ENCODE measurements at regions not wholly inside any gene's neighbourhood (a gene's known extent, or its start where the extent isn't known, plus 50 kb on each side); places are given as distances from the start of the nearest gene placed in this dataset.

- TF ChIP-seq CTCF (conservative IDR thresholded peaks at IDR 0.05 in 1 of 2, IDR thresholded peaks at IDR 0.05 in 1 of 2; ENCODE audit: low read depth in 1 of 2, low read length in 2 of 2) (no peak), EZH2 (IDR thresholded peaks at IDR 0.05; ENCODE audit: low read length, missing control alignments) (no peak)
Observed at GRCh38 chr18:73923866-73924265, 223.8 kb downstream of the FBXO15 start.

All from fibroblast of lung (primary cell).